ENCODE measurements at regions not wholly inside any gene's neighbourhood (a gene's known extent, or its start where the extent isn't known, plus 50 kb on each side); places are given as distances from the start of the nearest gene placed in this dataset.

DNA sequence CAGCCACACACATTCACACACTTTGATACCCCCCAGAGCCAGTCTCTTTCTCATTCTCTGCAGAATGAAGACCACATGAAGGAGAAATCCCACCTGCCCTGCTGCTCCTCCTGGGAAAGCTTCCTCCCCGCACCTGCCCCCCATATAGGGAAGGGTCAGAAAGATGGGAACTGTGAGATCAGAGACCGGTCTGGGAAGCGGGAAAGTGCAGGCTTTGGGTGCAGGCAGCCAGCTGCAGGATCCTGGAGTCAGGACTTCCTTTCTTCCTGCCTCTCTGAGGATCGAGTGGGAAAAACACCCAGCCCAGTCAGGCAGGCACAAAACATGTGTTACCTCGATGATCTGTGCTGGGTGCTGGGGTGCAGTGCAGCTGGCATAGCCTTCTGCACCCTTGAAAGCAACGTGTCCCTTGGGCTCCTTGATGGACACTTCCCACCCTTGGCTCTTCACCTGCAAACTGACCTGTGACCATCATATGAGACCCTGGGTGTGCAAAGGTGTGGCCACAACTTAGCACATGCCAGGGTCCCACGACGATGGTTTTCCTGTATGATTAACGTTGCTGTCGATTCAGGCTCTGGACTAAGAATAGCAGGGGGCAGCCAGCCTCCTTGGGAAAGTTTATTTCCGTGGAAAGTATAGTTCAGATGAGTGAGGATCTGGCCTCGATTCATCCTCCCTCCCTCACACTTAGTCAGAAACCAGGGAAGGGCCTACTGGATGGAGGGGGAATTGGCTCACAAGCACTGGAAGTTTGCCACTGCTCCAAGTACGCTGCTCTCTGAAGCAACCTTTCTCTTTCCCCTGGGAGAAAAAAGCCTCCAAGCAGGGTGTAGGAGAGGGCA lies 105.4 kb upstream of the MED13L start:
- DNase-seq, result no peak

DNA sequence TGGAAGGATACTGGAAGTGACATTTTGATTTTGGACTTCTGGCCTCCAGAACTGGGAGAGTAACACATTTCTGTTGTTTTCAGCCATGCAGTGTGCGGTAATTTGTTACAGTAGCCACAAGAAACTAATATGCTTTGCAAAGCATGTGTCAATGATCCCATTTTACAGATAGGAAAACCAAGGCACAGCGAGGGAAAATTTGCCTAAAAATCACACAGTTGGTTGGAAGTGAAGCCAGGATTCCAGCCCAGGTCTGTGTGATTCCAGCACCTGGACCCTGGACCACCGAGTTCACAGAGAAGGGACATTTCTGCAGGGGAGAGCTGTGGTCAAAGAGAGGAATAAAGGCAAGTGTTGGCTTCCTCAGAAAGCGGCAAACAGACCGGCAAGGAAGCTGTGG lies 106.7 kb upstream of the MED13L start:
- DNase-seq, result no peak

DNA sequence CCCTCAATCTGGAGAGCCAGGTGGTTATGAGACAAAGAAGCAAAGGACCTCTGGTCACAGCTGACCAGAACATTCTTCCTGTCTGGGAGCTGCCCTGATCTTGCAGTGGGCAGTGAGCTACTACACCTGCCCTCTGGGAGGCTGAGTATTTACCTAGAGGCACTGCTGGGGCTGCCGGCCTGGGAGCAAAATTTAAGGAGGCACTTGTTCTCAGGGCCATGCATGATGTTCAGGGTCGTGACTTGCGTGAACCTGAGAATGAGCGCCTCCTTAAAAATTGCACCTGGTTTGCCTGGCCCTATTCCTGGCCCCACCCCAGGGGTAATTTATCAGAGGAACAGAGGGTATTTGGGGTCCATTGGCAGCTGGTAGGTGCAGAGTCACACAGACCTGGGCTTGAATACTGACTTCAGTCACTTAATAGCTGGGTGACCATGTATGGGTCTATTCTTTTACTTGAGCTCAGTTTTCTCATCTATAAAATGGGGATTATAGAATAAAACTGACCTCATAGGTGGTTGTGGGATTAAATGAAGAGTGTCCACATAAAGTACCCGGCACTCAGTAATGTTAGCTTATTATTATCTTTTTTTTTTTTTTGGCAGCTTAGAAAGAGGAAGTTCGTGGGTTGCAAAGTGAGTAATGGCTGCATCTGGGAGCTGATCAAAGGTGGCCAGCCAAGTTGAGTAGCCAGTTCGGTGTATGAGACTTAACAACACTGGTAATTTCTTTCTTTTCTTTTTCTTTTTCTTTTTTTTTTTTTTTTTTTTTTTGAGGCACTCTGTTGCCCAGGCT lies 107.4 kb upstream of the MED13L start:
- DNase-seq, result no peak

DNA sequence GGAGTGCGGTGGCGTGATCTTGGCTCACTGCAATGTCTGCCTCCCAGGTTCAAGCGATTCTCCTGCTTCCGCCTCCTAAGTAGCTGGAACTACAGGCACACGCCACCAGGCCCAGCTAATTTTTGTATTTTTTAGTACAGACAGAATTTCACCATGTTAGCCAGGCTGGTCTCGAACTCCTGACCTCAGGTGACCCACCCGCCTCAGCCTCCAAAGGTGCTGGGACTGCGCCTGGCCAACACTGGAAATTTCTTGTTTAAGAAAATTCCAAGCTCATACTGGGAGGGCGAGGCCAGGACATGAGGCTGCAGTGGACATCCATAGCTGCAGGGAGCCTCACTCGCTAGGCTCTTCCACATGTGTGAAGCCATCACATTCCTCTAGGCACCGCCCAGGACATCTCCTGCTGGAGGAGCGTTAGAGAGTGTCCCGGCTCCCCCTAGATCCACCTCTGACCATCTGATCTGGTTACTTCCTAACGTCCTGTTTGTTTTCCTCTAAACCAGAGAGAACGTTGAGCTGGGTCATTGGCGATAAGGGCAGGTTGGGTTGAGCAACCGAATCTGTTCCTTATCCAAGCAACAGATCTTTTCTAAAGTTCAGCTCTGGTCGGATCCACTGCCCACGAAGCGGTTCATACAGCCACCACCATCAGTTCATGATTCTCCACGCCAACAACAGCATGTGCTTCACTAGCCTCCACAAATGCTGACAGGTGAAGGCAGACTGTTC lies 108.2 kb upstream of the MED13L start:
- no peak for DNase-seq

DNA sequence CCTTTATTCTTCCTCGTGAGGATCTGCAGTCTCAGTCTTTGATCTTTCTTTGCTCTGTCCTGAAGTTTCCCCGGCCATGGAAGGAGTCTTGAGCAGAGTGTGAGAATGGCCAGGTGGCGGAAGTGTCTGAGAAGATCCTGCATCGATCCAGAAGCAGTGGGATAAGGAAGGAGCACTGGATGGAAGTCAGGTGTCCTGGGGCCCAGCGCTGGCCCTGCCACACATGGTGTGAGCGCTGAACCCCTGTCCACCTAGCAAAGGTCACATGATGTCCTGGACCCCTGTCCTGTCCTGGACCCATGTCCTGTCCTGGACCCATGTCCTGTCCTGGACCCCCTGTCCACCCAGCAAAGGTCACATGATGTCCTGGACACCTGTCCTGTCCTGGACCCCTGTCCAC lies 111.8 kb upstream of the MED13L start:
- DNase-seq, result no peak

DNA sequence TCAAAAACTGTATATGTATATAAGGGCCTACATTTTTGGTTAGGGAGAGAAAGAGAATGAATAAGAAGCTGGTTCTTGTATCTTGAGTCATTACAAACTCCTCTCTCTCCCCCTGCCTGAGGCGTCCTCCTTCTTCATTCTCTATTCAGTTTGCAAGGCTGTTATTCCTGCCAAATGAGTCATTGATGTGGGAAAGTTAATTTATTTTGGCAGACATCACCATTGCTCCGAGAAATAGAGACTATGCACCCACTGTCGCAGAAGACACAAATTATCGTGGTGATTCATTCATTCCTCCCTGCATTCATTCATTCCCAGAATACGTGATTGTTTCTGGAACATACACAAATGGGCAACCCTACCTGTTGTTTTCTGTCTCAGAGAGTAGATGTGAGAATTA lies 112.5 kb upstream of the MED13L start:
- no peak for DNase-seq

DNA sequence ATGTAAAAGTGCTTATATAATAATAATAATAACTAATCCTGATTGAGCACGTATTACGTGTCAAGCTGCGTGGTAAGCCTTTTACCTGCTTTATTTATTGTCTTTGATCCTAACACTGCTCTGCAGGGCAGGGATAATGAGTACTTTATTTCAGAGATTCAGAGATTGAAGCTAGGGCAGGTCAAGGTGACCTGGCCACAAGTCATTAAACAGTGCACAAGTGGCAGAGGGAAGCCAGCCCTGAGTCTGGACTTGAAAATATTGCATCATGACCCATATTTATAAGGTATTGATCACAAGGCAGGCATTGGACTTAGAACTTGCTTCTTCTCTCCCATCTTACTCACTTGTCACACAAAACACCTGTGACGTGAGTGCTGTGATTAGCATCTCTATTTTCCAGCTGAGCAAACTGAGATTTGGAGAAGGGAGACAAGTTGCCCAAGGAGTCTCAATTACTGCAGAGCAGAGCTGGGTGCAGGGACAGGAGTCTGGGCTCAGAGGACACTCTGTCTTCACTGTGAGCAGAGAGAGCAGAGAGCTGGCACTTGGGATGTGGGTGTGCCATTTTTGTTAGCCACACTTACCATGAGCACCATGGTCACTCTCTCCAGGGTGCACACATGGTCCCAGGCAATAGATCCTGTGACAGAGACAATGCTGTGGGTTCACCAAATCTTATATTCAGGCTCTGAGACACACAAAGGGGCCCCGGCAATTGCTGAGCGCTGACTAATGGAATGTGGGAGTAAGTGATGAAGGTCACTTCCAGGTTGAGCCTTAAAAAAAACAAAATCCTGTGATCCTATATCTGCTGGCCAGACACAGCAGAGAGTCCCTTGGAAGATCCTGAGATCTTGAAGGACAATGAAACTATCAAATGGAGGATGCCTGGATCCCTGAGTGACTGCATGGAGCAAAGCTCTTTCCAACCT lies 113.2 kb upstream of the MED13L start:
- no peak for DNase-seq

DNA sequence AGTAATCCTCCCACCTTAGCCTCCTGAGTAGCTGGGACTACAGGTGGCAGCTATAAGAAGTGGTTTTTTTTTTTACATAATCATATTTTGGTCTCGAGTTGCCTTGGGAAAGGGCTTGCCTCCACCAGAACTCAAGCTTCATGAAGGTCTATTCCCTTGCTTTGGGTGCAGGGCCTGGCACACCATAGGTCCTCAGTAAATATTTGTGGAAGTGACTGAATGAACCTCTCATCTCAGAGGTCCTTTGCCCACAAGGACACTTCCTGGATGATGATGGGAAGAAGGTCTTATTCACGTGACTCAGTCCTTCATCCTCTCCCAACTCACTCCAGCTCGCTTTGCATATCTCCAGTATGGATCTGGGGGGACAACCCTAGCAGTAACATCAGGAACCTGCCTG lies 114.0 kb upstream of the MED13L start:
- DNase-seq, result no peak

DNA sequence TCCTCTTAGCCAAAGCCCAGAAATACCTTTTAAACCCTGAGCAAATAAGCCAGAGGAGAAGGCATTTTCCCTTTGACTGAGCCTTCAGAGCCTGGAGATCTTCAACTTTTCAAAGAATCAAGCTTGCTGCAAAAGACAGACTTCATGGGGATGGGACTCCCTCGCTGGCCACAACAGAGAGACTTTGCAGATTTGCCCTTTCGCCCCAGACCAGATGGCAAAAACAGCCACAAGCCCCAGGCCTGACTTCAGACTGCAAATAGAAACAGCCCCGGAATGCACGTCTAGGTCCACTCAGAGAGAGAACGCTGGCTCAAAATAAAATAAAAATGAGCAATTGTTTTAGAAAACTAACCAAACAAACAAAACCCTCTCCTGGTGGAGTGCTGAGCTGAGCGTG lies 114.6 kb upstream of the MED13L start:
- no peak for DNase-seq

DNA sequence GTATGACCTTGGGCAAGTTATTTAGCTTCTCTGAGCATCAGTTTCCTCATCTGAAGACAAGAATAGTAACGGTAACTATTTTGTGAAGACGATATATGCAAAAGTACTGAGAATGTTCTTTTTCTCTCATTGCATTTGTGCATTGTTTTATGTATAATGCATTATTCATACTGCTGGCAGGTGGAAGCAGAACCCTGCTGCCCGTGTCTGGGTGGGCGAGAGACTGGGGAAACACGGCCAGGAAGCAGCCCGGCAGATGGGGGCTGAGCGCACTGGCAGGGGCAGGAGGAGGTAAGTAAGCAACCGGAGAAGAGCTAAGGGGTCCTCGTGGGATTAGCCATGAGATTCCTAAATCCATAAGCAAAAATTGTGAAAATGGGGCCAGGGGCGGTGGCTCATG lies 115.8 kb upstream of the MED13L start:
- peak in 1 of 2 experiments; percentile 3 for DNase-seq

DNA sequence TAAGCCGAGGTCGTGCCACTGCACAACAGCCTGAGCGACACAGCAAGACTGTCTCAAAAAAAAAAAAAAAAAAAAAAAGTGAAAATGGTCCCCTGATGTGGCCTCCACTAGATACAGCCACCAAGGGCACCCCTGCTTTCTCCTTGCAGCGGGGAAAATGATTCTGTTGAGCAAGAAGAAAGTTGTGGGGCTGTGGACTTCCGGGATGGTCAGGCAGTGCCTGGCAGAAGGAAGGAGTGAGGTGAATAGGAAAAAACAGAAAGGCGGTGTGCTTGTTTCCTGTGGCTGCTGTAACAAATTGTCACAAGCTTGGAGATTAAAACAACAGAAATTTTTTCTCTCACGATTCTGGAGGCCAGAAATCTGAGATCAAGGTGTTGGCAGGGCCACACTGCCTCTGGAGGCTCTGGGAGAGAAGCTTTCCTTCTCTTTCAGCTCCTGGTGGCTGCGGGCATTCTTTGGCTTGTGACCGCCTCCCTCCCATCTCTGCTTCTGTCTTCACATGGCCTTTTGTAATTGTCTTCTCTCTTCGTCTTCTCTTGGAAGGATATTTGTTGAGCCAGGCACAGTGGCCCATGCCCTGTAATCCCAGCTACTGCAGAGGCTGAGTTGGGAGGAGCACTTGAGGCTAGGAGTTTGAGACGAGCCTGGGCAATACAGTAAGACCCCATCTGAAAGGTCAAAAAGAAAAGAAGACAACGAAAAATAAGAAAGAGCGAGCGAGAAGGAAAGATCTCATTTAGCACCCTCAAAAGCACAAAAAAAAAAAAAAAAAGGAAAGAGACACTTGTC lies 116.6 kb upstream of the MED13L start:
- no peak for DNase-seq

DNA sequence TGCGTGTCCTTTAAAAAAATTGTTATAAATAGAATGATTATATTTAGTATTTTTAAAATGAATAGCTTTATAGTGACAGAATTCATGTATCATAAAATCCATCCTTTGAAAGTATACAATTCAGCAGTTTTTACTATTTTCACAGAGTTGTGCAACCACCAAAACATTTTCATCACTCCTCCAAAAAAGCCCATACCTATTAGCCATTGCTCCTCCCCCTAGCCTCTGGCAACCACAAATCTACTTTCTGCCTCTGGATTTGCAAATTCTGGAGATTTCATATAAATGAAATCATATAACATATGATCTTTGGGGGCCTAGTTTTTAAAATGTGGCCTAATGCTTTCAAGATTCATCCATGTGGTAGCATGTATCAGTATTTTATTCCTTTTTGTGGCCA lies 117.9 kb upstream of the MED13L start:
- DNase-seq, result no peak

DNA sequence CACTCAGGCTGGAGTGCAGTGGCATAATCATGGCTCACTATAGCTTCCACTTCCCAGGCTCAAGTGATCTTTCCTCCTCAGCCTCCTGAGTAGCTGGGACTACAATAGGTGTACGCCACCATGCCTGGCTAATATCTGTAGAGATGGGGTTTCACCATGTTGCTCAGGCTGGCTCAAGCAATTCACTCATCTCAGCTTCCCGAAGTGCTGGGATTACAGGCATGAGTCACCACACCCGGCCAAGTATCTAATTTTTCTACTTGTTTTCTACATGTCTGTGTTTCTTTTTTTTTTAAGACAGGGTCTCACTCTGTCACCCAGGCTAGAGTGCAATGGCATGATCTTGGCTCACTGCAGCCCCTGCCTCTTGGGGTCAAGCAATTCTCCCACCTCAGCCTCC lies 119.7 kb upstream of the MED13L start:
- DNase-seq, result no peak

DNA sequence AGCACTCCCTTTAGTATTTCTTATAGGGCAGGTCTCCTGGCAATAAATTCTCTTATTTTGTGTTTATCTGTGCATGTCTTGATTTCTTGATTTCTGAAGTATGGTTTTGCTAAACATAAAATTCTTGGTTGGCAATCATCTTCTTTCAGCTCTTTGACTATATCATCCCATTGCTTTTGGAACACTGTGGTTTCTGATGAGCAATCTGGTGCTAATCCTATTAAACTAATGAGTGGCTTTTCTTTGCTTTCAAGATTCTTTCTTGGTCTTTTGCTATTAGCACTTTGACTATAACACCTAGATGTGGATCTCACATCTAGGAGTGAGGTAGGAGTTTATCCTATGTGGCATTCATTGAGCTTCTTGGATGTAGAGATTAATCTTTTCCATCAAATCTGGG lies 120.7 kb upstream of the MED13L start:
- no peak for DNase-seq

DNA sequence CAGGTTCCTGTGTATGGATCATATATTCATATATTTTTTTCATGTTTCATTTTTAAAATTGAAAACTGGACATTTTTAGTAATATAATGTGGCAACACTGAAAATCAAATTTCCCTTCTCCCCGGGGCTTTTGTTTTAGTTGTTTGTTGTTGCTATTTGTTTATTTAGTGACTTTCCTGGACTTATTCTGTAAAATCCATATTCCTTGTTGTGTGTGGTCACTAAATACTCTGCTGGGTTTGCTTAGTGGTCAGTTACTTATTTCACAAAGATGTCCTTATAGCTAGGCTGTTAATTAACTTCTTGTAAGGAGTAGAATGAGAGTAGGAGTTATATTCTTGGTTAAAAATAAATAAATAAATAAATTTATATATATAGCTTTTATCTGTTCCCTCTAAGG lies 121.6 kb upstream of the MED13L start:
- no peak for DNase-seq

DNA sequence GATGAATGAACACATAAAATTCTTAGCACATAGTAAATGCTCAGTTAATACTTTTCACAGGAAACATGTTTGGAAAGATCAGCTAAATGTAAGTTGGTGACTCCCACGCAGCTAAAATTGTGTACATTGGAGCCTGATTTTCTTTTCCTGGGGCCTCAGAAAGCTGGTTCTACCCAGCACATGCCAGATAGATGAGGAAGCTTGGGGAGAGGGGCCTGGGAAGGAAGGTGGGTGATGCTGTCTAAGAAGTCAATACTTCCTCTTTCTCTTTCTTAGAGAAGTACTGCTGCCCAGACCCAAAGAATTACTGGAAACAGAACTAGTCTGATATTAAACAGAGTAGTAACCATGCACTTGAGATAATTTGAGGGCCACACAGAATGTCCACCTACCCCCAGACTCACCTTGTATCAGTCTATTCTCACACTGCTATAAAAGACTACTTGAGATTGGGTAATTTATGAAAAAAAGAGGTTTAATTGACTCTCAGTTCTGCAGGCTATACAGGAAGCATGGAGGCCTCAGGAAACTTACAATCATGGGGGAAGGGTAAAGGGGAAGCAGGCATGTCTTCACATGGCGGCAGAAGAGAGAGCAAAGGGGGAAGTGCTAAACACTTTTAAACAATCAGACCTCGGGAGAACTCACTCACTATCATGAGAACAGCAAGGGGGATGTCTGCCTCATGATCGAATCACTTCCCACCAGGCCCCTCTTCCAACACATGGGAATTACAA lies 123.3 kb upstream of the MED13L start:
- DNase-seq, result no peak

DNA sequence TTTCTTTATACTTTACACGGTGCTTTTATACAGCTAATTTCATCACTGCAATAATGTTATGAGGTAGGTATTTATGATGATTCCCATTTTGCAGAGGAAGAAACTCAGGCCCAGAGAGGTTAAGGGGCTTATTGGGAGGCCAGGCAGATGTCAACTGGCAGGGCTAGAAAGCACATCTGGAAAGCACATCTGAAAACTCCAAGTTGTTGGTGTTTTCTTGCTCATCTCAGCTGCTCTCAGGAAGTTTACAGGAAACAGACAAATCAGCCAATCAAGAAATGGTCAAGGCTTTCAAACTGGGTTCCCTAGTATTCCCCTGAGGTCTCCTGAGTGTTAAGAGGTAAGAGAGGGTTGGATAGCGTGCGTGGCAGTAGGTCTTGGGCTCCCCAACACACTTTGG lies 124.1 kb upstream of the MED13L start:
- no peak for DNase-seq

DNA sequence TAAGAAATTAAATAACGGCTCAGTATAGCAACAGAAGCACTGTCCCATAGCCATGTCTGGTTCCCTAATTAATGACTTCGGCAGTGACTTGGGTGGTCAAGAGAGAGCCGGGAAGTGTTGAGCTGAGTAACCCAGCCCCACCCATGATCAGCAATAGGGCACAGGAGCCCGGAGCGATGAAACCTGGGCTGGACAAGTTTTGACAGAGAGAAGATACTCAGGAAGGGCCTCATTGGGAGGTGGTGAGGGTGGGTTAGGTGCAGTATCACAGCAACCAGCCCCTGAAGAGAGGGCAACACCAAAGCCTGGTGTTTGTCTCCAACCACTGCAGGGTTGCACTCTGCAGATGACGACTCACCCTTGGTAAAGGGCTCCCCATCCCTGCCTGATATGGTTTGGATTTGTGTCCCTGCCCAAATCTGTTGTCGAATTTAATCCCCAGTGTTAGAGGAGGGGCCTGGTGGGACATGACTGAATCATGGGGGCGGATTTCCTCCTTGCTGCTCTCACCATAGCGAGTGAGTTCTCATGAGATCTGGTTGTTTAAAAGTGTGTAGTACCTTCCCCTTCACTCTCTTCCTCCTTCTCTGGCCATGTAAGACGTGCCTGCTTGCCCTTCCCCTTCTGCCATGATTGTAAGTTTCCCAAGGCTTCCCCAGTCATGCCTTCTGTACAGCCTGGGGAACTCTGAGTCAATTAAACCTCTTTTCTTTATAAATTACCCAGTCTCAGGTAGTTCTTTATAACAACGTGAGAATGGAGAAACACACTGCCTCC lies 124.9 kb upstream of the MED13L start:
- no peak for DNase-seq

DNA sequence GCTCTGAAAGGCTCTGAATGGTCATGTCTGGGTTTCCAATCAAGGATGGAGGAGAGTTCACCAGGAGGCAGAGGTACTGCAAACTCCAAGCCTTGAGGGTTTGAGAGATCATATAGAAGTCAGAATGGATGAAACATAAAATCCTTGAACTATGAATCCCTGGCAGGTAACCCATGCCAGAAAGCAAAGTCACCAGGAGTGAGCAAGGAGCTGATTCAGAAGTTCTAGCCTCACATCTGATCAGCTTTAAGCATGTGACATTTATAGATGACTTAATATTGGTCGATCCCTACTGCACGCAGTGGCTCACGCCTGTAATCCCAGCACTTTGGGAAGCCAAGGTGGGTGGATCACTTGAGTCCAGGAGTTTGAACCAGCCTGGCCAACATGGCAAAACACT lies 126.1 kb upstream of the MED13L start:
- no peak for DNase-seq

DNA sequence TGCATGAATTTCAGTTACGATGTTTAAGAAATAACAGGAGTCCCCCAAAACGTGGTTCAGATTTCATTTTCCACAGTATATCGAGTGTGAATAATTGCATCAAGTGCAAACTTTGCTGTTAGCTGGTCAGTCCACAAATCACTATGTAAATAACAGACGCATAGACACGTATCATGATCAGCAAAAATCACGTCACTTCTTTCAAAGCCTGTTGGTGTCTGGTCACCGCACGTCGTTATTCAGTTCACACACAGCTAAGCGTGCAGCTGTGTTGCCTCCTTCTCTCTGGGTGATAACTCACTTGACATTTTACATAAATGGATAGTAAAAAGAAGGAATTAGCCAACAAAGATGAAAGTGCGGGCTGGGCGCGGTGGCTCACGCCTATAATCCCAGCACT lies 126.8 kb upstream of the MED13L start:
- DNase-seq, result no peak

Data from NCI-H524 (cell line).